CD14-positive monocyte (primary cell): ENCODE measurements at regions not wholly inside any gene's neighbourhood (a gene's known extent, or its start where the extent isn't known, plus 50 kb on each side); places are given as distances from the start of the nearest gene placed in this dataset.

Experiments
- DNase-seq, 3 donors: peaks; one replicate each; pipeline ENCODE4 v3.0.0-alpha.2; 2011 to 2022
- H2AFZ ChIP-seq: 2 replicates; pipeline ENCODE4 v1.6.0; 2012; ENCODE audit warnings: mild to moderate bottlenecking, low read depth, low read length, inconsistent platforms; ENCODE audit not compliant: insufficient read depth, poor library complexity, severe bottlenecking
- H3K27ac ChIP-seq, 2 donors: 1 replicate in 1 of 2; 2 replicates in 1 of 2; pipeline ENCODE4 v1.5.1; 2012 to 2013; ENCODE audit warnings: low read length in 2 of 2, control low read depth in 1 of 2, inconsistent platforms in 1 of 2, low read depth in 1 of 2, mild to moderate bottlenecking in 1 of 2
- H3K27me3 ChIP-seq, 2 donors: one replicate each; pipeline versions ENCODE4 v1.6.0 to v1.6.1; 2011 to 2013; ENCODE audit warnings: low read length in 2 of 2; ENCODE audit not compliant: control insufficient read depth in 2 of 2, insufficient read depth in 2 of 2
- H3K36me3 ChIP-seq, 2 donors: replicated peaks in 1 of 2; 1 replicate in 1 of 2; 2 replicates in 1 of 2; pipeline versions ENCODE4 v1.5.1 to v1.6.1; 2012 to 2013; ENCODE audit warnings: low read length in 2 of 2, control low read depth in 1 of 2, inconsistent platforms in 1 of 2, mild to moderate bottlenecking in 1 of 2; ENCODE audit not compliant: insufficient read depth in 2 of 2, control insufficient read depth in 1 of 2
- H3K4me1 ChIP-seq, 2 donors: 1 replicate in 1 of 2; 2 replicates in 1 of 2; pipeline versions ENCODE4 v1.5.1 to v1.6.1; 2012 to 2013; ENCODE audit warnings: low read length in 2 of 2, control low read depth in 1 of 2, inconsistent platforms in 1 of 2, mild to moderate bottlenecking in 1 of 2, moderate library complexity in 1 of 2; ENCODE audit not compliant: insufficient read depth in 2 of 2, control insufficient read depth in 1 of 2
- H3K4me2 ChIP-seq: replicated peaks from 2 replicates; pipeline ENCODE3; 2012; ENCODE audit warnings: low read length, moderate library complexity, mild to moderate bottlenecking; ENCODE audit not compliant: poor library complexity, severe bottlenecking; ENCODE audit errors: extremely low read depth
- H3K4me3 ChIP-seq, 3 experiments: fragments of 200-600 bp in 1 of 3; sonication (generic) in 1 of 3; replicated peaks in 1 of 3; 1 replicate in 2 of 3; 2 replicates in 1 of 3; pipeline ENCODE4 v1.5.1; 2011 to 2013; ENCODE audit warnings: low read length in 3 of 3, mild to moderate bottlenecking in 3 of 3, control low read depth in 2 of 3, low read depth in 2 of 3, inconsistent platforms in 1 of 3, moderate library complexity in 1 of 3
- H3K79me2 ChIP-seq: 2 replicates; pipeline ENCODE4 v1.6.0; 2012; ENCODE audit warnings: mild to moderate bottlenecking, control low read depth, inconsistent platforms, low read length, moderate library complexity; ENCODE audit not compliant: insufficient read depth
- H3K9ac ChIP-seq: 2 replicates; pipeline ENCODE4 v1.6.0; 2017; ENCODE audit warnings: low read length, mild to moderate bottlenecking; ENCODE audit not compliant: insufficient read depth, poor library complexity, severe bottlenecking
- H3K9me3 ChIP-seq, 2 donors: replicated peaks in 1 of 2; 1 replicate in 1 of 2; 2 replicates in 1 of 2; pipeline versions ENCODE4 v1.5.1 to v1.6.1; 2012 to 2013; ENCODE audit warnings: low read length in 2 of 2, control low read depth in 1 of 2; ENCODE audit not compliant: control insufficient read depth in 1 of 2, insufficient read depth in 1 of 2
- H4K20me1 ChIP-seq: 2 replicates; pipeline ENCODE4 v1.6.0; 2012; ENCODE audit warnings: mild to moderate bottlenecking, low read length, control low read depth, moderate library complexity; ENCODE audit not compliant: insufficient read depth
- H3K27ac Mint-ChIP-seq, 7 donors: one replicate each; pipeline ENCODE4 v1.8.0; 2020; ENCODE audit warnings: mild to moderate bottlenecking in 7 of 7, mixed read lengths in 7 of 7, moderate library complexity in 6 of 7, inconsistent platforms in 2 of 7
- H3K27me3 Mint-ChIP-seq, 3 donors: one replicate each; pipeline ENCODE4 v1.8.0; 2021 to 2022; ENCODE audit warnings: low read depth in 3 of 3, mild to moderate bottlenecking in 3 of 3, mixed read lengths in 3 of 3, moderate library complexity in 3 of 3, inconsistent platforms in 1 of 3
- H3K36me3 Mint-ChIP-seq, 2 donors: one replicate each; pipeline ENCODE4 v1.8.0; 2020; ENCODE audit warnings: mixed read lengths in 2 of 2, inconsistent platforms in 1 of 2, mild to moderate bottlenecking in 1 of 2
- H3K4me1 Mint-ChIP-seq: one replicate; pipeline ENCODE4 v1.8.0; 2020; ENCODE audit warnings: mild to moderate bottlenecking, mixed read lengths
- H3K4me3 Mint-ChIP-seq, 2 donors: one replicate each; pipeline ENCODE4 v1.8.0; 2020; ENCODE audit warnings: mild to moderate bottlenecking in 2 of 2, mixed read lengths in 2 of 2, moderate library complexity in 1 of 2
- H3K9me3 Mint-ChIP-seq, 7 donors: one replicate each; pipeline ENCODE4 v1.8.0; 2020 to 2022; ENCODE audit warnings: mixed read lengths in 7 of 7, mild to moderate bottlenecking in 6 of 7, moderate library complexity in 6 of 7, inconsistent platforms in 2 of 7
- CTCF ChIP-seq: fragments of 200-600 bp; IDR thresholded peaks from one replicate; pipeline ENCODE4 v1.8.0; 2022; ENCODE audit warnings: antibody characterized with exemption, mild to moderate bottlenecking
- WGBS: methylation state at CpG from one replicate; pipeline ENCODE4 v1.1.5; 2013; ENCODE audit warnings: missing lambda C conversion rate; ENCODE audit not compliant: insufficient coverage; 5-methylcytosine and 5-hydroxymethylcytosine counted together
- intact Hi-C, 2 donors: fragments of 100-400 bp; cut with micrococcal nuclease; formaldehyde crosslinking; loops; one replicate each; pipeline versions ENCODE4 v1.15.0 to v1.15.1; 2023

GRCh38 chr16:54506214-54506580, 219.6 kb upstream of the IRX3 start:
- Mint-ChIP-seq H3K27ac (no peak overlapping the region), H3K4me1 (no peaks in the 10 kb centered on the region), H3K27me3 (peaks cover 23 to 28% (median 27%) of the 10 kb centered on the region in 3 donors), H3K36me3 (no peaks in the 10 kb centered on the region), H3K4me3 (no peak overlapping the region), H3K9me3 (peaks cover 0 to 3% (median 1%) of the 10 kb centered on the region in 7 donors)
- Histone ChIP-seq H3K36me3 (no peaks in the 10 kb centered on the region), H3K27ac (no peak overlapping the region), H4K20me1 (no peaks in the 10 kb centered on the region), H2AFZ (no peak overlapping the region), H3K79me2 (no peaks in the 10 kb centered on the region), H3K4me2 (no peak overlapping the region), H3K9me3 (no peaks in the 10 kb centered on the region), H3K9ac (no peak overlapping the region), H3K27me3 (peaks cover 6 to 7% of the 10 kb centered on the region in 2 donors), H3K4me1 (no peaks in the 10 kb centered on the region), H3K4me3 (no peak overlapping the region)
- DNase-seq, result no peak
- WGBS, result 100% methylated on average over 3 of the region's 8 CpGs
- no peak for TF ChIP-seq CTCF
- intact Hi-C loops, result no loop called here

- Mint-ChIP-seq H3K9me3 (peaks cover 0 to 3% (median 1%) of the 10 kb centered on the region in 7 donors), H3K27ac (no peak overlapping the region), H3K4me1 (no peaks in the 10 kb centered on the region), H3K36me3 (no peaks in the 10 kb centered on the region), H3K27me3 (peaks cover 24 to 27% (median 24%) of the 10 kb centered on the region in 3 donors), H3K4me3 (no peak overlapping the region)
- no peak for DNase-seq
- Histone ChIP-seq H3K9ac (no peak overlapping the region), H3K4me2 (no peak overlapping the region), H4K20me1 (no peaks in the 10 kb centered on the region), H3K4me1 (no peaks in the 10 kb centered on the region), H3K9me3 (no peaks in the 10 kb centered on the region), H2AFZ (no peak overlapping the region), H3K27ac (no peak overlapping the region), H3K36me3 (no peaks in the 10 kb centered on the region), H3K79me2 (no peaks in the 10 kb centered on the region), H3K4me3 (no peak overlapping the region), H3K27me3 (peaks cover 6 to 7% of the 10 kb centered on the region in 2 donors)
- WGBS, result 83% methylated on average over 2 of the region's 10 CpGs
- intact Hi-C loops, result no loop called here
- no peak for TF ChIP-seq CTCF
These were observed 219.1 kb upstream of the IRX3 start for GRCh38 chr16:54505549-54506213.
